ENCODE measurements at regions not wholly inside any gene's neighbourhood (a gene's known extent, or its start where the extent isn't known, plus 50 kb on each side); places are given as distances from the start of the nearest gene placed in this dataset.

GRCh38 chr15:62935300-62936081, 107.1 kb upstream of the TPM1 start:
- no peak for DNase-seq

- DNase-seq, result no peak
These were observed 103.7 kb upstream of the TPM1 start for GRCh38 chr15:62938825-62939224.

- DNase-seq, result no peak
These were observed 102.3 kb upstream of the TPM1 start for GRCh38 chr15:62940093-62940754.

GRCh38 chr15:62940755-62941361, 101.7 kb upstream of the TPM1 start:
- no peak for DNase-seq

- no peak for DNase-seq
These were observed 100.8 kb upstream of the TPM1 start for GRCh38 chr15:62941699-62942098.

GRCh38 chr15:62942428-62942827, 100.1 kb upstream of the TPM1 start:
- no peak for DNase-seq

GRCh38 chr15:62945063-62945462, 97.5 kb upstream of the TPM1 start:
- DNase-seq, result no peak

- DNase-seq, result no peak
These were observed 96.8 kb upstream of the TPM1 start for GRCh38 chr15:62945760-62946159.

GRCh38 chr15:62946940-62947339, 95.6 kb upstream of the TPM1 start:
- no peak for DNase-seq

- no peak for DNase-seq
These were observed 92.0 kb upstream of the TPM1 start for GRCh38 chr15:62950462-62950931.

GRCh38 chr15:62951481-62951880, 91.1 kb upstream of the TPM1 start:
- no peak for DNase-seq

- no peak for DNase-seq
These were observed 89.5 kb upstream of the TPM1 start for GRCh38 chr15:62953021-62953420.

GRCh38 chr15:62953496-62954045, 89.0 kb upstream of the TPM1 start:
- DNase-seq, result no peak

- DNase-seq, result no peak
These were observed 85.4 kb upstream of the TPM1 start for GRCh38 chr15:62957130-62957529.

- no peak for DNase-seq
These were observed 83.8 kb upstream of the TPM1 start for GRCh38 chr15:62958528-62959363.

GRCh38 chr15:62961134-62961533, 81.4 kb upstream of the TPM1 start:
- no peak for DNase-seq

- DNase-seq, result no peak
These were observed 80.2 kb upstream of the TPM1 start for GRCh38 chr15:62962101-62962995.

GRCh38 chr15:62964251-62964650, 78.3 kb upstream of the TPM1 start:
- no peak for DNase-seq

- DNase-seq, result no peak
These were observed 76.1 kb upstream of the TPM1 start for GRCh38 chr15:62966294-62967078.

- DNase-seq, result no peak
These were observed 73.8 kb upstream of the TPM1 start for GRCh38 chr15:62968699-62969098.

Measured in CD4-positive, alpha-beta T cell treated with Interleukin-10 for 1 hour (primary cell).